Keratinocyte (primary cell): ENCODE measurements at regions not wholly inside any gene's neighbourhood (a gene's known extent, or its start where the extent isn't known, plus 50 kb on each side); places are given as distances from the start of the nearest gene placed in this dataset.

ENCODE experiments used
- DNase-seq: peaks from one replicate; pipeline ENCODE4 v3.0.0-alpha.2; 2011; ENCODE audit warnings: low read depth, missing footprints, low spot score
- FAIRE-seq: peaks from 2 replicates; lab custom pipeline; 2011; peaks lifted over from hg19 to GRCh38; lab: Jason Lieb, UNC
- H2AFZ ChIP-seq: 2 replicates; pipeline ENCODE4 v1.6.0; 2012; ENCODE audit warnings: low read length, control low read depth, inconsistent platforms; ENCODE audit not compliant: control insufficient read depth
- H3K27ac ChIP-seq: 2 replicates; pipeline ENCODE4 v1.5.1; 2011; ENCODE audit warnings: low read length; ENCODE audit not compliant: control insufficient read depth, insufficient read depth
- H3K27me3 ChIP-seq: 3 replicates; pipeline ENCODE4 v1.6.0; 2011; ENCODE audit warnings: low read length; ENCODE audit not compliant: control insufficient read depth, insufficient read depth; ENCODE audit errors: extremely low read depth
- H3K36me3 ChIP-seq, 2 experiments: 2 replicates in 1 of 2; 3 replicates in 1 of 2; pipeline ENCODE4 v1.5.1; 2011; ENCODE audit warnings: low read length in 2 of 2, mild to moderate bottlenecking in 1 of 2; ENCODE audit not compliant: control insufficient read depth in 2 of 2, insufficient read depth in 2 of 2; ENCODE audit errors: extremely low read depth in 1 of 2
- H3K4me1 ChIP-seq: 3 replicates; pipeline ENCODE4 v1.5.1; 2011; ENCODE audit warnings: low read length; ENCODE audit not compliant: control insufficient read depth, insufficient read depth; ENCODE audit errors: extremely low read depth
- H3K4me2 ChIP-seq: 3 replicates; pipeline ENCODE4 v1.6.0; 2011; ENCODE audit warnings: low read depth, low read length; ENCODE audit not compliant: control insufficient read depth, insufficient read depth; ENCODE audit errors: extremely low read depth
- H3K4me3 ChIP-seq, 3 experiments: fragments of 200-600 bp in 1 of 3; sonication (generic) in 1 of 3; 2 replicates in 2 of 3; 3 replicates in 1 of 3; pipeline ENCODE4 v1.5.1; 2011 to 2016; ENCODE audit warnings: low read length in 3 of 3, mild to moderate bottlenecking in 3 of 3, control low read depth in 2 of 3, inconsistent platforms in 1 of 3, low read depth in 1 of 3, mixed read lengths in 1 of 3, mixed run types in 1 of 3, moderate library complexity in 1 of 3; ENCODE audit not compliant: control insufficient read depth in 2 of 3, insufficient read depth in 2 of 3; ENCODE audit errors: extremely low read depth in 1 of 3
- H3K79me2 ChIP-seq: 2 replicates; pipeline ENCODE4 v1.6.0; 2012; ENCODE audit warnings: low read length; ENCODE audit not compliant: control insufficient read depth, insufficient read depth
- H3K9ac ChIP-seq: 3 replicates; pipeline ENCODE4 v1.6.0; 2011; ENCODE audit warnings: low read length; ENCODE audit not compliant: control insufficient read depth, insufficient read depth; ENCODE audit errors: extremely low read depth
- H3K9me1 ChIP-seq: 3 replicates; pipeline ENCODE4 v1.6.0; 2011; ENCODE audit warnings: low read length; ENCODE audit not compliant: control insufficient read depth, insufficient read depth; ENCODE audit errors: extremely low read depth
- H3K9me3 ChIP-seq: 2 replicates; pipeline ENCODE4 v1.5.1; 2012; ENCODE audit warnings: low read depth, low read length; ENCODE audit not compliant: control insufficient read depth
- H4K20me1 ChIP-seq: 3 replicates; pipeline ENCODE4 v1.6.0; 2011; ENCODE audit warnings: low read length; ENCODE audit not compliant: control insufficient read depth, insufficient read depth; ENCODE audit errors: extremely low read depth
- CTCF ChIP-seq, 3 experiments: IDR thresholded peaks in 1 of 3; conservative IDR thresholded peaks in 1 of 3; optimal IDR thresholded peaks in 1 of 3; 2 replicates in 2 of 3; 3 replicates in 1 of 3; pipeline versions ENCODE3 to v1.5.1; 2011; ENCODE audit warnings: low read length in 3 of 3, mild to moderate bottlenecking in 3 of 3, moderate library complexity in 2 of 3, control low read depth in 1 of 3, inconsistent platforms in 1 of 3; ENCODE audit not compliant: insufficient read depth in 2 of 3; ENCODE audit errors: extremely low read depth in 1 of 3
- EZH2 ChIP-seq: IDR thresholded peaks from one replicate; pipeline ENCODE4 v1.6.1; 2012; ENCODE audit warnings: inconsistent platforms, mild to moderate bottlenecking, low read length, moderate library complexity
- dilution Hi-C: fragments of 300-500 bp; cut with MboI; formaldehyde crosslinking; loops from one replicate; pipeline ENCODE4 v1.7.0; 2020; ENCODE audit warnings: low sequenced_read_pairs; ENCODE audit not compliant: extremely low pct_ligation_motif_present

- Histone ChIP-seq H3K27ac (no peak overlapping the region), H3K27me3 (no peaks in the 10 kb centered on the region), H3K9me1 (no peaks in the 10 kb centered on the region), H3K4me1 (no peaks in the 10 kb centered on the region), H3K4me2 (no peak overlapping the region), H3K36me3 (no peaks in the 10 kb centered on the region), H3K9ac (no peak overlapping the region), H3K9me3 (no peaks in the 10 kb centered on the region), H3K79me2 (no peaks in the 10 kb centered on the region), H4K20me1 (no peaks in the 10 kb centered on the region), H3K4me3 (no peak overlapping the region), H2AFZ (no peak overlapping the region)
- TF ChIP-seq EZH2 (no peak), CTCF (optimal IDR thresholded peaks at IDR 0.05 in 1 of 3, IDR thresholded peaks at IDR 0.05 in 1 of 3, conservative IDR thresholded peaks at IDR 0.05 in 1 of 3; ENCODE audit: extremely low read depth in 1 of 3, insufficient read depth in 2 of 3, low read length in 3 of 3) (no peak)
- FAIRE-seq (no peak), DNase-seq (no peak)
- dilution Hi-C loops: no loop called here
Measured at GRCh38 chrX:131621650-131622049, 77.8 kb downstream of the OR13H1 start.

- Histone ChIP-seq H3K4me2 (no peak overlapping the region), H3K9me1 (no peaks in the 10 kb centered on the region), H3K79me2 (no peaks in the 10 kb centered on the region), H2AFZ (no peak overlapping the region), H3K9me3 (no peaks in the 10 kb centered on the region), H3K4me1 (no peaks in the 10 kb centered on the region), H4K20me1 (no peaks in the 10 kb centered on the region), H3K36me3 (no peaks in the 10 kb centered on the region), H3K4me3 (no peak overlapping the region), H3K27ac (no peak overlapping the region), H3K9ac (no peak overlapping the region), H3K27me3 (no peaks in the 10 kb centered on the region)
- dilution Hi-C loops: no loop called here
- TF ChIP-seq CTCF (optimal IDR thresholded peaks at IDR 0.05 in 1 of 3, IDR thresholded peaks at IDR 0.05 in 1 of 3, conservative IDR thresholded peaks at IDR 0.05 in 1 of 3; ENCODE audit: extremely low read depth in 1 of 3, insufficient read depth in 2 of 3, low read length in 3 of 3): no peak
- no peak for TF ChIP-seq EZH2
- DNase-seq (no peak), FAIRE-seq (no peak)
Measured at GRCh38 chrX:131626681-131627296, 82.9 kb downstream of the OR13H1 start.
